Activated T-helper 9 cell treated with anti-CD3 and anti-CD28 coated beads, Interleukin-2, amount 50 U/mL, for 16 hours (primary cell): ENCODE measurements at regions not wholly inside any gene's neighbourhood (a gene's known extent, or its start where the extent isn't known, plus 50 kb on each side); places are given as distances from the start of the nearest gene placed in this dataset.

ENCODE experiments used
- DNase-seq: peaks from one replicate; pipeline ENCODE4 v3.0.0-alpha.2; 2020; ENCODE audit warnings: low read depth

- DNase-seq: no peak
Observed at GRCh38 chr1:9179463-9180110, 50.7 kb upstream of the GPR157 start.

GRCh38 chr1:9180111-9180819, 51.4 kb upstream of the GPR157 start:
- DNase-seq: no peak

- peak; percentile 61 for DNase-seq
Observed at GRCh38 chr1:9181176-9181906, 52.4 kb upstream of the GPR157 start.

GRCh38 chr1:9181990-9182783, 52.4 kb upstream of the H6PD start:
- no peak for DNase-seq

- no peak for DNase-seq
Observed at GRCh38 chr1:9182784-9183257, 51.8 kb upstream of the H6PD start.

- no peak for DNase-seq
Observed at GRCh38 chr1:9183441-9183840, 51.1 kb upstream of the H6PD start.

GRCh38 chr1:9183898-9184297, 50.7 kb upstream of the H6PD start:
- no peak for DNase-seq

- DNase-seq: no peak
Observed at GRCh38 chr1:9184749-9185148, 49.8 kb upstream of the H6PD start.
